CD4-positive, alpha-beta T cell treated with Interleukin-17A for 1 hour (primary cell): ENCODE measurements at regions not wholly inside any gene's neighbourhood (a gene's known extent, or its start where the extent isn't known, plus 50 kb on each side); places are given as distances from the start of the nearest gene placed in this dataset.

Experiments
- DNase-seq: peaks from one replicate; pipeline ENCODE4 v3.0.0-alpha.2; 2020

GRCh38 chr2:43171789-43172188 lies 54.6 kb downstream of the ZFP36L2 start:
- no peak for DNase-seq

DNA sequence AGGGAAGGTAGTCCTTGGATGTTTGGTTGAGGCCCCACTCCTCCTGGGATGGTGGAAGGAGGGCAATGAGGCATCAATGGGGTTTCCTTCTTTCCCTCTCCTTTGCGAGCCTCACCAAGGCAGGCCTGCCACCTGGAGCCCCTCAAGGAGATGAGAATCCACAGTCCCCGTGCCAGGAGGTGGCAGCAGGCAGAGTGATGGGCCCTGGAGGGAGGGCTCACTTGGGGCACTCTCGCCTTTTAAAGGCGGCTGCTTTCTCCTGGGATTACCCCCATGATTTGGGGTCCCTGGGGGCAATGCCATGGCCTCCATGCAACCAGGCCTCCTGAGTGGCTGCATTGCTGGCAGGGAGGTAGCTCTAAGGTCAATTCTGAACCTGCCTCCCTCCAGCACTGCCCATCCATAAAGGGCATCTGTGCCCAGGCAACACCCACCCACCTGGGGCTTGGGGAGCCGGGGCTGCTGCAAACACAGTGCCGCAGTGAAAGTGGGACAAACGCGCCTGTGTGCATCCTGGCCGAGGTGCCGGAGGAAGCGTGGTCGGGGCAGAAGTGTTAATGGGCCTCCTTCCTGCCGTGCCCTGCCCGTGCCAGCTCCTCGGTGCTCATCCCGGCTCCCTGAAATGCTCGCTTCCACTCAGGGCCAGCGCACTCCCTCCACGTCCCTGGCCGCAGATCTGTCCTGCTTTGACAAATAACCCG lies 55.9 kb downstream of the ZFP36L2 start:
- DNase-seq = peak; percentile 39

- DNase-seq = peak; percentile 75
These were observed 56.4 kb downstream of the ZFP36L2 start for GRCh38 chr2:43169987-43170386.

GRCh38 chr2:43169099-43169945 lies 57.1 kb downstream of the ZFP36L2 start:
- peak; percentile 48 for DNase-seq

GRCh38 chr2:43168016-43168369 lies 58.4 kb downstream of the ZFP36L2 start:
- no peak for DNase-seq

GRCh38 chr2:43165378-43166069 lies 60.9 kb downstream of the ZFP36L2 start:
- DNase-seq = no peak

DNA sequence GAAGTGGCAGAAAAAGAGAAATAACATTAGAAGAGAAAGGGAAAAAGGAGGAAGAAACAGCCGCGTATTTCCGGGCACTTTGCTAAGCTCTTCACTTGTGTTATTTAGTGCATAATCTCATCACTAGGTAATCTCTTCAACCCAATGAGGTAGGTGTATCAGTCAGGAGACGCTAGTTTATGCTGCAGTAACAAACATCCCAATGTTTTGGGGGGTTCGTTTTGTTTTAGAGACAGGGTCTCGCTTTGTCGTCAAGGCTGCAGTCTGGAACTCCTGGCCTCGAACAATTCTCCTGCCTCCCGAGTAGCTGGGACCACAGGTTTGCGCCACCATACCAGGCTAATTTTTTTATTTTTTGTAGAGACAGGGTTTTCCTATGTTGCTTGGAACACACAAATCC lies 61.7 kb downstream of the ZFP36L2 start:
- no peak for DNase-seq

GRCh38 chr2:43163584-43164270 lies 62.7 kb downstream of the ZFP36L2 start:
- no peak for DNase-seq

- DNase-seq = no peak
These were observed 64.0 kb downstream of the ZFP36L2 start for GRCh38 chr2:43162511-43162776.

DNA sequence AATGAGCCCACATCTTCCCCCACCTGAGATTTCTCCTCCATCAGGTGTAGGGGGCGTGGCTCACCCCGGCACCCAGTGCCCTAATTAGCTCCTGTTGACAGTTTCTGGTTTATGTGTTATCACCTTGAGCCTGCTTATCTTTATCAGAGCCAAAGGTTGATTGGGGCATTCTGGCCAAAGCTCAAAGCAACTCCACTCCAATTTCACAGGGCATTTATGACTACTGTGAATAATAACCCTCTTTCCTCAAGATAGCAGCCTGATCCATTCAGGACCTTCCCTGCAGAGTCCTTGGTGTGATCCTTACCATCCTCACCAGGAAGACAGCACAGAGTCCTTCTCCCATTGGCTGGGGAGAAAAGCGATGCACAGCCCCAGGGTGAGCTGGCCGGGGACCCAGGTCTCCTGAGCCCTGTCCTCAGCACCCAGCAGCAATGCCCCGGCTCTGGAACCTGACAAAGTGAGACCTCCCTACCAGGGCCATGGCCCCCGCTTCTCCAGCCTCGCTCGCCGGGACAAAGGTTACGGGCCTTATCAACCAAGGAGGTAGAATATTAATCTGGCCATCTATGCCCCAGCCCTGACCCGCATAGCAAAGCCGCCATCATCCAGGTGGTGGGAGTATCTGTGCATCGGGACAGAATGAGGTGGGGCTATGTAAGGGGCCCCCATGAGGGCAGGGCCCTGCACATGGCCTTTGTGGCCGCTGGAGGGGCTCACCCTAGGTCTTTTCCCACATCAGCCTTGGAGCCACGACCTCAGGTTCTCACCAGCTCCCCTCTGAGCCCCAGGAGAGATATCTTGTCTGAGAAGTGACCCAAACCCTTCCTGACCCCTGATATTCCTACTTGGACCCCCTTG lies 64.5 kb downstream of the ZFP36L2 start:
- DNase-seq = no peak

DNA sequence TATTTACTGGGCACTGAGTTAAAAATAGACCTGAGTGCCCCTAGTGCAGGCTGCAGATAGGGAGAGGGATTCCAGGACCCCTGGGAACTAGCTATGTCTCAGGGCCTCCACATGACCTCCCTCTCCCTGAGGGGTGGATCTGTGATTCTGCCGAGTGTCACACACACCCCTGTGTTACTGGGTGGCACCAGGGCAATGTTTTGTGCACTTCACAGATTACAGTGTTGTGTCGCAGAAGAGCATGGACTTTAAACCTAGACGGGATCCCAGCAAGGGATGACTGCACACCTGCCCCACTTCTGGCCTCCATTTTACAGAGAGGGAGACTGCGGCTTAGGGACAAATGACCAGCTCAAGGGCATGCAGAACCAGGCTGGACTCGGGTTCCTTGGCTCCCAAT lies 65.6 kb downstream of the ZFP36L2 start:
- no peak for DNase-seq

DNA sequence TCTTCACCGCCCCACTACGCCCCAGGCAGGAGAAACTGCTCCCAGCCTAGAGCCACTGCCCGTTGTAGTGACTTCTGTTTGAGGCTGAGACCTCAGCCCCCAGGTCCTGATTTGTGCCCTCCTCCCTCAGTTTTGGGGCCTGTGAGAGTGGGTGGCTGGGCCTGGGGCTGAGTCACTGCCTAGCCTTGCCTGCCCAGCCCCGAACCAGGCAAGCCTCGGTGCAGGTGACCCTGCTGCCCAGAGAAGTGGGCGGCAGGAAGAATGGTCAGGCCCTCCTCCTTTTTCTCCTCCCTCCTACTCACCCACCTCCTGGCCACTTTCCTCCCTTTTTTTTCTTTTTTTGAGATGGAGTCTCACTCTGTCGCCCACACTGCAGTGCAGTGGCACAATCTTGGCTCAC lies 66.6 kb downstream of the ZFP36L2 start:
- no peak for DNase-seq

GRCh38 chr2:43158259-43158880 lies 68.0 kb downstream of the ZFP36L2 start:
- DNase-seq = no peak

GRCh38 chr2:43157506-43158246 lies 68.7 kb downstream of the ZFP36L2 start:
- DNase-seq = no peak

GRCh38 chr2:43155851-43156411 lies 70.5 kb downstream of the ZFP36L2 start:
- no peak for DNase-seq

- no peak for DNase-seq
These were observed 71.7 kb downstream of the ZFP36L2 start for GRCh38 chr2:43154685-43155084.

DNA sequence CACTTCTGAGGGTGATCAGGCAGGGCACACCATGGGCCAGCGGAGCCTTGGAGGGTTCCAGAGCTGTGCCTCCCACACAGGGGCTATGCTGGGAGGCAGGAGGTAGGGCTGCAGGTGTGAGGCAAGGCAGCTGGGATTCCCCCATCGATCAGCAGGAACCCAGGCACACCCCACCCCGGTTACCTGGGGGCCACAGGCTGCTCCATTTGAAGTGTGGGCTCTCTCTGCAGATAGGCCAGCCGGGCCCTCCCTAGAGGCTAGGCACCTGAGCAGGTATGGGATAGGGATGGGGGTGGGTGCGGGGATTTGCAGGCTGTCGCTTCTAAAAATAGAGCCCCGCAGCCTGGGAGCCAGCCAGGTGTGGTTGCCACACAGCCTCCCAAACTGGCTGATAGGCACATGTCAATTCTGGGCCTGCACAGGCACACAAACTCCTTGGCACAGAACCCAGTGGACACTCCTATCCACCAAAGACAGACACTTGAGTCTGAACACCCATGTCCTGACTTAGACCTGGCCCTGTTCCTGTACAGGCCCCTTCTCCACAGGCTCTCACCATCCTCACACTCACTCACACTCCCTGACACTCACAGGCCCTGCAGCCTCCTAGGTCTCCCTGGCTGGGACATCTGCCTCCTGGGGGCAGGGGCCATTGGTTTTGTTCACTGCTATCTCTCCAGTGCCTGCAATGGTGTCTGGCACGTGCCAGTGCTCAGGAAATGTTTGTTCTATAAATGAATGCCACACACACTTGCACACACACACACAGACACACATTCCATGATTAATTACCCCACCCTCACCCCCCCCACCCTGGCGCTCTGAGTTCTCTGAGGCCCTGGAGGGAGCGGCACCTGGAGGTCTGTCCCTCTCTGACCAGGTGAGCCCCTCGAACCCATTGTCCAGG lies 73.4 kb downstream of the ZFP36L2 start:
- no peak for DNase-seq

DNA sequence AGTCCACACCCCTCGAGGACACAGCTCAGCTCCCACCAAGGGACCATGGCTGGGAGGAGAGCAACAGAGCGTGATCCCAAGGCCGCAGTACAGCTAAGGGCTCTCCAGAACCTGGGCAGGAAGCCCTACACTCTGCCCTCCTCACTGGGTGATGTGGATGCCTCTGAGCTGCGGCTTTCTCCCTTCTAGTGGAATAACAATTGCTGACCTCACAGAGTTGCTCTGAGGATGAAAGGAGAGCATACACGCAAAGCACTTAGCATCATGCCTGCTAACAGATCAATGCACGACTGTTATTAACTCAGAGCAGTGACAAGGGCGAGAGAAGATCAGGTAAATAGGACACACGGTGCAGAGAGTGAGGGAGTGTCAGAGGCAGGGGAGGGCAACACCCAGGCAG lies 74.2 kb downstream of the ZFP36L2 start:
- DNase-seq = no peak

DNA sequence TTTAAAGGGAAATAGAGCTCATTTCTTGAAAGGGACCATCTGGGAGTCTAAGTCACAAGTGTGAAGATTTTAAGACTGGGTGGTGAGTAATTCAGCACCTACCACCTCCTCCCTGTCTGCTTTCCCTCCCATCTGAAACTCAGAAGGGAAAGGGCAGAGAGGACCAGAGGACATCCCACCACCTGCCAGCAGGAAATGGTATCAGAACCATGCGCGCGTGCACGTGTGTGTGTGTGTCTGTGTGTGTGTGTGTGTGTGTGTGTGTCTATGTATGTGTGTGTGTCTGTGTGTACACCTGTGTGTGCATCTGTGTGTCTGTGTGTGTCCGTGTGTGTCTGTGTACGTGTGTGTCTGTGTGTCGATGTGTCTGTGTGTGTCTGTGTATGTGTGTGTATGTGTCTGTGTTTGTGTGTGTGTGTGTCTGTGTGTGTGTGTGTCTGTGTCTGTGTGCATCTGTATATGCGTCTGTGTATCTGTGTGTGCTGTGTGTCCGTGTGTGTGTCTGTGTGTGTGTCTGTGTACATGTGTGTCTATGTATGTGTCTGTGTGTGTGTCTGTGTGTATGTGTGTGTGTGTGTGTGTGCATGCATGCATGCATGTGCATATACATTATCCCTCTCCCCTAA lies 76.8 kb downstream of the ZFP36L2 start:
- peak; percentile 41 for DNase-seq
